ENCODE measurements at regions not wholly inside any gene's neighbourhood (a gene's known extent, or its start where the extent isn't known, plus 50 kb on each side); places are given as distances from the start of the nearest gene placed in this dataset.
"Not testable (repeated sequence)": the region's sequence is repeated elsewhere in the genome, so short reads cannot be mapped to it uniquely, and the experiment has no call there.

GRCh38 chr4:53895137-53895536, 169.3 kb downstream of the CHIC2 start:
- no peak for TF ChIP-seq CTCF (IDR thresholded peaks at IDR 0.05; ENCODE audit: extremely low read depth, missing control alignments)
- DNase-seq (ENCODE audit: low spot score), result no peak

- no peak for TF ChIP-seq CTCF (IDR thresholded peaks at IDR 0.05; ENCODE audit: extremely low read depth, missing control alignments)
These were observed 173.9 kb downstream of the CHIC2 start for GRCh38 chr4:53890461-53890860.

GRCh38 chr4:53889326-53890055, 174.9 kb downstream of the CHIC2 start:
- no peak for TF ChIP-seq CTCF (IDR thresholded peaks at IDR 0.05; ENCODE audit: extremely low read depth, missing control alignments)
- no peak for DNase-seq (ENCODE audit: low spot score)

More at GRCh38 chr4:53890461-53890860, 173.9 kb downstream of the CHIC2 start:
- no peak for DNase-seq (ENCODE audit: low spot score)

GRCh38 chr4:53886090-53886489, 178.3 kb downstream of the CHIC2 start:
- TF ChIP-seq CTCF (IDR thresholded peaks at IDR 0.05; ENCODE audit: extremely low read depth, missing control alignments), result no peak
- no peak for DNase-seq (ENCODE audit: low spot score)

GRCh38 chr4:53885668-53886067, 178.7 kb downstream of the CHIC2 start:
- no peak for DNase-seq (ENCODE audit: low spot score)
- TF ChIP-seq CTCF (IDR thresholded peaks at IDR 0.05; ENCODE audit: extremely low read depth, missing control alignments), result no peak

- DNase-seq (ENCODE audit: low spot score), result not testable (repeated sequence)
These were observed 187.3 kb downstream of the CHIC2 start for GRCh38 chr4:53877096-53877495.

- no peak for DNase-seq (ENCODE audit: low spot score)
- no peak for TF ChIP-seq CTCF (IDR thresholded peaks at IDR 0.05; ENCODE audit: extremely low read depth, missing control alignments)
These were observed 198.3 kb downstream of the CHIC2 start for GRCh38 chr4:53866055-53866454.

GRCh38 chr4:53865054-53865453, 199.4 kb downstream of the CHIC2 start:
- no peak for TF ChIP-seq CTCF (IDR thresholded peaks at IDR 0.05; ENCODE audit: extremely low read depth, missing control alignments)
- no peak for DNase-seq (ENCODE audit: low spot score)

Data from GM20000 (cell line).